ENCODE measurements at regions not wholly inside any gene's neighbourhood (a gene's known extent, or its start where the extent isn't known, plus 50 kb on each side); places are given as distances from the start of the nearest gene placed in this dataset.

- Histone ChIP-seq H3K27ac (ENCODE audit: low read depth in 1 of 2, low read length in 2 of 2) (no peak overlapping the region), H3K27me3 (ENCODE audit: control insufficient read depth in 4 of 4, insufficient read depth in 4 of 4, low read length in 3 of 4) (no peaks in the 10 kb centered on the region), H3K9ac (ENCODE audit: low read depth in 1 of 2, low read length in 2 of 2) (no peak overlapping the region), H3K4me1 (ENCODE audit: control insufficient read depth in 4 of 4, insufficient read depth in 4 of 4, low read length in 3 of 4) (no peaks in the 10 kb centered on the region), H3K4me3 (ENCODE audit: low read depth in 1 of 3, low read length in 3 of 3) (no peak overlapping the region), H3K9me3 (ENCODE audit: control insufficient read depth in 4 of 4, low read length in 3 of 4) (peaks cover 0 to 3% (median 0%) of the 10 kb centered on the region in 4 donors), H3K36me3 (ENCODE audit: control insufficient read depth in 4 of 4, insufficient read depth in 3 of 4, low read depth in 1 of 4, low read length in 3 of 4) (no peaks in the 10 kb centered on the region)
- DNase-seq (ENCODE audit: low spot score), result no peak
- 56% methylated on average over 3 of the region's 3 CpGs for WGBS
- TF ChIP-seq JUND (IDR thresholded peaks at IDR 0.05) (no peak), RAD21 (IDR thresholded peaks at IDR 0.05) (no peak), RXRA (IDR thresholded peaks at IDR 0.05) (no peak), FOXA1 (IDR thresholded peaks at IDR 0.05) (no peak), SP1 (IDR thresholded peaks at IDR 0.05) (no peak), YY1 (IDR thresholded peaks at IDR 0.05) (no peak), HNF4G (IDR thresholded peaks at IDR 0.05) (no peak), EGR1 (IDR thresholded peaks at IDR 0.05; ENCODE audit: low read depth in 2 of 2) (no peak), HNF4A (conservative IDR thresholded peaks at IDR 0.05) (no peak), ZBTB33 (IDR thresholded peaks at IDR 0.05) (no peak), FOXA2 (IDR thresholded peaks at IDR 0.05) (no peak), TAF1 (conservative IDR thresholded peaks at IDR 0.05) (no peak)
- TF ChIP-seq, protein P1, sequence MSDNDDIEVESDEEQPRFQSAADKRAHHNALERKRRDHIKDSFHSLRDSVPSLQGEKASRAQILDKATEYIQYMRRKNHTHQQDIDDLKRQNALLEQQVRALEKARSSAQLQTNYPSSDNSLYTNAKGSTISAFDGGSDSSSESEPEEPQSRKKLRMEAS (IDR thresholded peaks at IDR 0.05), result no peak
- TF ChIP-seq, protein P2, sequence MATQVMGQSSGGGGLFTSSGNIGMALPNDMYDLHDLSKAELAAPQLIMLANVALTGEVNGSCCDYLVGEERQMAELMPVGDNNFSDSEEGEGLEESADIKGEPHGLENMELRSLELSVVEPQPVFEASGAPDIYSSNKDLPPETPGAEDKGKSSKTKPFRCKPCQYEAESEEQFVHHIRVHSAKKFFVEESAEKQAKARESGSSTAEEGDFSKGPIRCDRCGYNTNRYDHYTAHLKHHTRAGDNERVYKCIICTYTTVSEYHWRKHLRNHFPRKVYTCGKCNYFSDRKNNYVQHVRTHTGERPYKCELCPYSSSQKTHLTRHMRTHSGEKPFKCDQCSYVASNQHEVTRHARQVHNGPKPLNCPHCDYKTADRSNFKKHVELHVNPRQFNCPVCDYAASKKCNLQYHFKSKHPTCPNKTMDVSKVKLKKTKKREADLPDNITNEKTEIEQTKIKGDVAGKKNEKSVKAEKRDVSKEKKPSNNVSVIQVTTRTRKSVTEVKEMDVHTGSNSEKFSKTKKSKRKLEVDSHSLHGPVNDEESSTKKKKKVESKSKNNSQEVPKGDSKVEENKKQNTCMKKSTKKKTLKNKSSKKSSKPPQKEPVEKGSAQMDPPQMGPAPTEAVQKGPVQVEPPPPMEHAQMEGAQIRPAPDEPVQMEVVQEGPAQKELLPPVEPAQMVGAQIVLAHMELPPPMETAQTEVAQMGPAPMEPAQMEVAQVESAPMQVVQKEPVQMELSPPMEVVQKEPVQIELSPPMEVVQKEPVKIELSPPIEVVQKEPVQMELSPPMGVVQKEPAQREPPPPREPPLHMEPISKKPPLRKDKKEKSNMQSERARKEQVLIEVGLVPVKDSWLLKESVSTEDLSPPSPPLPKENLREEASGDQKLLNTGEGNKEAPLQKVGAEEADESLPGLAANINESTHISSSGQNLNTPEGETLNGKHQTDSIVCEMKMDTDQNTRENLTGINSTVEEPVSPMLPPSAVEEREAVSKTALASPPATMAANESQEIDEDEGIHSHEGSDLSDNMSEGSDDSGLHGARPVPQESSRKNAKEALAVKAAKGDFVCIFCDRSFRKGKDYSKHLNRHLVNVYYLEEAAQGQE (IDR thresholded peaks at IDR 0.05), result no peak
Measured at GRCh38 chr6:9948678-9949077, 466.2 kb downstream of the TFAP2A start.

GRCh38 chr6:9943986-9944385 lies 470.9 kb downstream of the TFAP2A start:
- 75% methylated on average over 5 of the region's 5 CpGs for WGBS
- H3K9ac ChIP-seq (ENCODE audit: low read depth in 1 of 2, low read length in 2 of 2), result no peak overlapping the region

More at GRCh38 chr6:9943986-9944385, 470.9 kb downstream of the TFAP2A start:
- H3K4me1 ChIP-seq (ENCODE audit: control insufficient read depth in 4 of 4, insufficient read depth in 4 of 4, low read length in 3 of 4), result no peaks in the 10 kb centered on the region
- no peak for DNase-seq (ENCODE audit: low spot score)
- no peak overlapping the region for H3K4me3 ChIP-seq (ENCODE audit: low read depth in 1 of 3, low read length in 3 of 3)
- no peak for TF ChIP-seq ATF3 (IDR thresholded peaks at IDR 0.05)
- TF ChIP-seq HNF4G (IDR thresholded peaks at IDR 0.05), result no peak
- no peak for TF ChIP-seq NR2F2 (IDR thresholded peaks at IDR 0.05)
- TF ChIP-seq TAF1 (conservative IDR thresholded peaks at IDR 0.05), result no peak
- no peak for TF ChIP-seq RAD21 (IDR thresholded peaks at IDR 0.05)
- TF ChIP-seq, protein P2 (IDR thresholded peaks at IDR 0.05), result no peak
- peaks cover 0 to 3% (median 0%) of the 10 kb centered on the region in 4 donors for H3K9me3 ChIP-seq (ENCODE audit: control insufficient read depth in 4 of 4, low read length in 3 of 4)
- no peaks in the 10 kb centered on the region for H3K27me3 ChIP-seq (ENCODE audit: control insufficient read depth in 4 of 4, insufficient read depth in 4 of 4, low read length in 3 of 4)
- H3K36me3 ChIP-seq (ENCODE audit: control insufficient read depth in 4 of 4, insufficient read depth in 3 of 4, low read depth in 1 of 4, low read length in 3 of 4), result no peaks in the 10 kb centered on the region
- H3K27ac ChIP-seq (ENCODE audit: low read depth in 1 of 2, low read length in 2 of 2), result no peak overlapping the region

Measured in liver (tissue), 7 donors.